Smooth muscle cell (in vitro differentiated cells): ENCODE measurements at regions not wholly inside any gene's neighbourhood (a gene's known extent, or its start where the extent isn't known, plus 50 kb on each side); places are given as distances from the start of the nearest gene placed in this dataset.

Experiments
- DNase-seq: peaks from one replicate; lab custom pipeline; 2025; ENCODE audit not compliant: unreplicated experiment; lab: John Stamatoyannopoulos, UW
- H2AFZ ChIP-seq: fragments of 200-600 bp; sonication (generic); 2 replicates; pipeline ENCODE4 v1.6.0; 2016; ENCODE audit warnings: antibody characterized with exemption, low read depth, mild to moderate bottlenecking
- H3F3A ChIP-seq: fragments of 200-600 bp; sonication (generic); 2 replicates; pipeline ENCODE4 v1.6.0; 2017; ENCODE audit warnings: antibody characterized with exemption, low read depth
- H3K27ac ChIP-seq: fragments of 200-600 bp; sonication (generic); 2 replicates; pipeline ENCODE4 v1.5.1; 2016; ENCODE audit warnings: low read depth, mild to moderate bottlenecking
- H3K27me3 ChIP-seq: fragments of 200-600 bp; sonication (generic); 2 replicates; pipeline ENCODE4 v1.6.1; 2016; ENCODE audit warnings: low read depth, mild to moderate bottlenecking
- H3K36me3 ChIP-seq: fragments of 200-600 bp; sonication (generic); 2 replicates; pipeline ENCODE4 v1.5.1; 2016; ENCODE audit warnings: low read depth
- H3K4me1 ChIP-seq: fragments of 200-600 bp; sonication (generic); 2 replicates; pipeline ENCODE4 v1.5.1; 2016; ENCODE audit warnings: low read depth
- H3K4me2 ChIP-seq: fragments of 200-600 bp; sonication (generic); 2 replicates; pipeline ENCODE4 v1.6.0; 2016; ENCODE audit warnings: mild to moderate bottlenecking
- H3K4me3 ChIP-seq: fragments of 200-600 bp; sonication (generic); 2 replicates; pipeline ENCODE4 v1.5.1; 2016; ENCODE audit warnings: mild to moderate bottlenecking
- H3K79me2 ChIP-seq: fragments of 200-600 bp; sonication (generic); 2 replicates; pipeline ENCODE4 v1.6.0; 2016; ENCODE audit warnings: low read depth, mild to moderate bottlenecking
- H3K9ac ChIP-seq: fragments of 200-600 bp; sonication (generic); 2 replicates; pipeline ENCODE4 v1.6.0; 2016; ENCODE audit warnings: low read depth
- H3K9me3 ChIP-seq: fragments of 200-600 bp; sonication (generic); replicated peaks from 2 replicates; pipeline ENCODE4 v1.5.1; 2016; ENCODE audit warnings: low read depth
- H4K20me1 ChIP-seq: fragments of 200-600 bp; sonication (generic); 2 replicates; pipeline ENCODE4 v1.6.0; 2016; ENCODE audit warnings: low read depth
- WGBS: methylation state at CpG from one replicate; pipeline ENCODE4 v1.1.7; 2016; ENCODE audit warnings: low lambda C conversion rate; 5-methylcytosine and 5-hydroxymethylcytosine counted together
- TF ChIP-seq, protein P1 (sequence below): fragments of 200-600 bp; sonication (generic); IDR thresholded peaks from 2 replicates; pipeline ENCODE4 v1.5.1; 2017; ENCODE audit warnings: borderline replicate concordance, mild to moderate bottlenecking, antibody characterized with exemption; ENCODE audit not compliant: insufficient read depth, poor library complexity, severe bottlenecking

DNA sequence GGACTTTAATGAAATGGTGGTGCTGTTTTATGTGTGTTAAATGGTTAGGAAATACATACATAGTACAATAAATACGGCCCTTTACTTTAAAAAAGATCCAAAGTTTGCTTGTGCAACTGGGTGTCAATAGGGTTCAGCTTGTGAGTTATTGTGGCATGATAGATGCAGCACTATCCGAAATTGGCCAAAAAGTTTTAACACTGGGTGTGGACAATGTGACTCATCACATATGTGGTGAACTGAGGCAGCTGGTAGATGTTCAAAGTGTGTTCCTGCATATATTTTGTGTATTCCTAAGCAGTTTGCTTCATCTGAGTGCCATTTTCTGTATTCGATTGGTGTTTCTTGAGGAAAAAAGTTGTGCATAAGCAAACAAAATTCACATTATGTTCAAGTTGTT, 473.1 kb downstream of the KIF20B start:
- no peaks in the 10 kb centered on the region for H3K79me2 ChIP-seq
- H3K4me1 ChIP-seq, result no peaks in the 10 kb centered on the region
- no peaks in the 10 kb centered on the region for H3K9me3 ChIP-seq
- no peak overlapping the region for H3K4me3 ChIP-seq
- H3F3A ChIP-seq, result peaks cover 11% of the 10 kb centered on the region
- H4K20me1 ChIP-seq, result no peaks in the 10 kb centered on the region
- H3K27me3 ChIP-seq, result no peaks in the 10 kb centered on the region
- H2AFZ ChIP-seq, result no peak overlapping the region
- no peak for DNase-seq
- no peaks in the 10 kb centered on the region for H3K36me3 ChIP-seq
- H3K9ac ChIP-seq, result no peak overlapping the region
- H3K4me2 ChIP-seq, result no peak overlapping the region
- WGBS, result 72% methylated on average over 3 of the region's 3 CpGs
- TF ChIP-seq, protein P1, sequence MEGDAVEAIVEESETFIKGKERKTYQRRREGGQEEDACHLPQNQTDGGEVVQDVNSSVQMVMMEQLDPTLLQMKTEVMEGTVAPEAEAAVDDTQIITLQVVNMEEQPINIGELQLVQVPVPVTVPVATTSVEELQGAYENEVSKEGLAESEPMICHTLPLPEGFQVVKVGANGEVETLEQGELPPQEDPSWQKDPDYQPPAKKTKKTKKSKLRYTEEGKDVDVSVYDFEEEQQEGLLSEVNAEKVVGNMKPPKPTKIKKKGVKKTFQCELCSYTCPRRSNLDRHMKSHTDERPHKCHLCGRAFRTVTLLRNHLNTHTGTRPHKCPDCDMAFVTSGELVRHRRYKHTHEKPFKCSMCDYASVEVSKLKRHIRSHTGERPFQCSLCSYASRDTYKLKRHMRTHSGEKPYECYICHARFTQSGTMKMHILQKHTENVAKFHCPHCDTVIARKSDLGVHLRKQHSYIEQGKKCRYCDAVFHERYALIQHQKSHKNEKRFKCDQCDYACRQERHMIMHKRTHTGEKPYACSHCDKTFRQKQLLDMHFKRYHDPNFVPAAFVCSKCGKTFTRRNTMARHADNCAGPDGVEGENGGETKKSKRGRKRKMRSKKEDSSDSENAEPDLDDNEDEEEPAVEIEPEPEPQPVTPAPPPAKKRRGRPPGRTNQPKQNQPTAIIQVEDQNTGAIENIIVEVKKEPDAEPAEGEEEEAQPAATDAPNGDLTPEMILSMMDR, result no peak
- H3K27ac ChIP-seq, result no peak overlapping the region

DNA sequence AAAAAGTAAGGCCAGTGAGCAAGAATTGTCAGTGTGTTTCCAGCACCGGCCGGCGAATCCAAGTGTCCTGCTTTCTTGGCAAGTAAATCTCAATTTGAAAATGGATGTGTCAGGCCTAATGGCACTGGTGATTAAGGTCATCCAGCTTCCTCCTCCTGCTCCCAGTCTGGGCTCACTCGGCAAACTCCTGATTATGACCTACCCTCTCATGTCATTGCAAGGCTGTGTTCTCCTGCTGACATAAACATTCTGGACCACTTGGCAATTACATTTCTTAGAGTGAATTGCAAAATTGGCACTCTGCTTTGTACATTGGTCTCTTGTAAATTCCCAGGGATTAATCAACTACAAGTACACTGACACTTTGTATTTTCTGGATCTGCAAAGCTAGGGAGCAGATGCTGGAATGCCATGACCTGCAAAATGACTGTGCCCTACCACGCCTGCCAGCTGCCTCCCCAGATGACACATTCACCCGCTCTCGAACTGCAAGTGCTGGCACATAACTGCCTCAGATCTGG, 473.8 kb downstream of the KIF20B start:
- H3F3A ChIP-seq, result peaks cover 11% of the 10 kb centered on the region
- no peaks in the 10 kb centered on the region for H3K4me1 ChIP-seq
- no peaks in the 10 kb centered on the region for H3K27me3 ChIP-seq
- H3K36me3 ChIP-seq, result no peaks in the 10 kb centered on the region
- no peak overlapping the region for H3K27ac ChIP-seq
- DNase-seq, result no peak
- H3K4me2 ChIP-seq, result no peak overlapping the region
- no peaks in the 10 kb centered on the region for H4K20me1 ChIP-seq
- H2AFZ ChIP-seq, result no peak overlapping the region
- no peaks in the 10 kb centered on the region for H3K79me2 ChIP-seq
- H3K9ac ChIP-seq, result no peak overlapping the region
- TF ChIP-seq, protein P1, result no peak
- no peaks in the 10 kb centered on the region for H3K9me3 ChIP-seq
- no peak overlapping the region for H3K4me3 ChIP-seq
- 75% methylated on average over 7 of the region's 7 CpGs for WGBS

DNA sequence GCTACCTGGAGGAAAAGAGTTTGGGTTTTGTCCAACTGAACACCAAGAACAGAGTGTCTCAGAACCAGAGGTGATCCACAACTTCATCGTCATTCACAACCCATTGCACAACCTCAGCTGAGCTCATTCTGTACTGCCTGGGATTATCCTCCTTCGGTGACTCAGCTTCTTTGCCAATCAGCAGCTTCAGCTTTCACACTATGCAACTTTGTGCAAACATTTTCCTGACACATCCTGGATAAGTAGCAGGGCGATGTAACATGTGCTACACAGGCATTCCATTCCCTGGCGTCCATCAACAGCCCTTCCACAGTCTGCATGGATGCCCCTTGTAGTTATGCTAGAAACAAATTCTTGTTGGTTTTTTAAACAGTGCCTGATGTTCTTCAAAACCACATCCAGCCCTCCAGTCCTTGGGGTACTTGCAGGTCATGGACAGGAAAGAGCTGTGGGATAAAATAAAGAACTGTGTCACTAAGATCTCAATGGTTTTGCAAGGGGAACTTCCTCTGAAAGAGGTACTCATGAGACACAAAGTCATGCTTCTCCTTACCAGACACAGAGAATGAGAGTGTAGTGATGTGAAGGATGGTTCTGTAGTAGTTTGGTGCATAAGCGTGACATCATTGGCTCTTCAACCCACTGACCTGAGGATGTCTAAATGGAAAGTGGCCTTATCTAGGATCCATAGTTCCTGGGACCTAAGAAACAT, 478.5 kb downstream of the KIF20B start:
- no peaks in the 10 kb centered on the region for H4K20me1 ChIP-seq
- peak overlapping the region; percentile 60 for H3K27ac ChIP-seq
- peaks cover 7% of the 10 kb centered on the region for H3F3A ChIP-seq
- peak overlapping the region; percentile 29 for H2AFZ ChIP-seq
- H3K27me3 ChIP-seq, result no peaks in the 10 kb centered on the region
- DNase-seq, result peak; percentile 7
- no peaks in the 10 kb centered on the region for H3K4me1 ChIP-seq
- H3K36me3 ChIP-seq, result no peaks in the 10 kb centered on the region
- whole genome bisulfite sequencing, result 23% methylated on average over 5 of the region's 5 CpGs
- H3K4me2 ChIP-seq, result peak overlapping the region; percentile 29
- H3K9me3 ChIP-seq, result no peaks in the 10 kb centered on the region
- H3K79me2 ChIP-seq, result no peaks in the 10 kb centered on the region
- H3K4me3 ChIP-seq, result no peak overlapping the region
- TF ChIP-seq, protein P1, result no peak
- H3K9ac ChIP-seq, result no peak overlapping the region
